ENCODE measurements at regions not wholly inside any gene's neighbourhood (a gene's known extent, or its start where the extent isn't known, plus 50 kb on each side); places are given as distances from the start of the nearest gene placed in this dataset.

- TF ChIP-seq ESRRG (CRISPR knock-in tag; IDR thresholded peaks at IDR 0.05) (no peak), ZC3H10 (CRISPR knock-in tag; IDR thresholded peaks at IDR 0.05) (no peak), ZFP30 (CRISPR knock-in tag; IDR thresholded peaks at IDR 0.05) (no peak), PPARA (CRISPR knock-in tag; IDR thresholded peaks at IDR 0.05; ENCODE audit: borderline replicate concordance) (no peak), ZFP3 (CRISPR knock-in tag; IDR thresholded peaks at IDR 0.05) (no peak), PATZ1 (CRISPR knock-in tag; IDR thresholded peaks at IDR 0.05; ENCODE audit: borderline replicate concordance) (no peak), ISL1 (CRISPR knock-in tag; IDR thresholded peaks at IDR 0.05) (no peak), ARNTL (CRISPR knock-in tag; IDR thresholded peaks at IDR 0.05; ENCODE audit: borderline replicate concordance, low read depth) (no peak)
These were observed 156.1 kb downstream of the ZNF664 start for GRCh38 chr12:124129132-124129531.

Data from SK-N-SH treated with all-trans-retinoic acid at 6 μM for 48 hours (cell line).